CD4-positive, alpha-beta T cell treated with Interleukin-6 for 4 hours (primary cell): ENCODE measurements at regions not wholly inside any gene's neighbourhood (a gene's known extent, or its start where the extent isn't known, plus 50 kb on each side); places are given as distances from the start of the nearest gene placed in this dataset.
"Not testable (repeated sequence)": the region's sequence is repeated elsewhere in the genome, so short reads cannot be mapped to it uniquely, and the experiment has no call there.

Source experiments
- DNase-seq: peaks from one replicate; pipeline ENCODE4 v3.0.0-alpha.2; 2020; ENCODE audit warnings: mixed read lengths

DNA sequence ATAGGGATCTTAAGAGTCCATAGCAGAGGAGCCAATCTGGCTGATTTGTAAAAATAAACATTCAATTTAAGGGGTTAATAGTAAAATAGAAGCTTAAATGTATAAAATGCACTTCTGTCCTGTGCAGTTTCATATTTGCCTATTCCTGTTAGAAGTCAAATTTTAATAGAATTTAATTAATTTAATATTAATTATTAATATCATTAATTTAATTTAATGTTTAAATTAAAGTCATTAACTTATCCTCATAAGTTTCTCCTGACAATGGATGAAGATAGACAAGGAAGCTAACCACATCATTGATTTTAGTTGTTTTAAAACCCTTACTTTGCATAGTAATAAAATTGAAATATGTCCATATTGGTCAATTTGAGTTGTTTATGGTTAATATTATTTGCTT is 1096.2 kb upstream of the EPHA6 start:
- no peak for DNase-seq

- DNase-seq, result no peak
These were observed 1094.9 kb upstream of the EPHA6 start for GRCh38 chr3:95719481-95719880.

GRCh38 chr3:95721938-95722337 is 1092.5 kb upstream of the EPHA6 start:
- DNase-seq, result no peak

DNA sequence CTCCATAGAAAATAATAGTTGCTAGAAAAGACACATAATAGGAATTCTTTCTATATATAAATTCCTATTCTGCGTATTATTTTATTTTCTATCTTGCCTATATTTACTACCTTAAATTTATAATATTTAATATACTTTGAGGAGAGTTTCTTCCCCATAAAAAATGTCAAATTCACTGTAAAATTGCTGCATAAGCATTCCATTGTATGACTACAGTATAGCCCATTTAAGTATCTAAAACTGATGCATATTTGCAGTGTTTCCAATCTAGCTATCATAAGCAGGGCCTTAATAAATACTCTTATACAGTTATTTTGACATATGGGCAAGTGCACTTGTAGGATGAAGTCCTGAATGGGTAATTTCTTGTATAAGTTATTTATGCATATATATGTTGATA is 1088.6 kb upstream of the EPHA6 start:
- DNase-seq, result no peak

DNA sequence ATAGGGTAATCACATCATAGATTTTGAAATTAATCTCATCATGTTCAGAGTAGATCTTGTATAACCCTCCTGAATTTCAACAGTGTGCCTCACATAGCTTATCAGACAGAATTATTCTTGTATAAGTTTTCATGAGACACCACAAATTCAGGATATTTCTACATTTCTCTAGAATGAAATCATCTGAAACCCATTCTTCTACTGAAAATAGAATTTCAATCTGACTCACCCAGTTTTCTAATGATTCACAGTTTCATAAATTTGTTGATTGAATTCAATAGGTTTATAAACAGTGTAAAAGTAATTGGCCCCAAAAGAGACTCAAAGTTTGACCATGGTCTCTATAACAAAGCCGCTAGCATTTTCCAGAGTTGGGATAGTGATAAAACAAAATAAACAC is 1082.6 kb upstream of the EPHA6 start:
- no peak for DNase-seq

DNA sequence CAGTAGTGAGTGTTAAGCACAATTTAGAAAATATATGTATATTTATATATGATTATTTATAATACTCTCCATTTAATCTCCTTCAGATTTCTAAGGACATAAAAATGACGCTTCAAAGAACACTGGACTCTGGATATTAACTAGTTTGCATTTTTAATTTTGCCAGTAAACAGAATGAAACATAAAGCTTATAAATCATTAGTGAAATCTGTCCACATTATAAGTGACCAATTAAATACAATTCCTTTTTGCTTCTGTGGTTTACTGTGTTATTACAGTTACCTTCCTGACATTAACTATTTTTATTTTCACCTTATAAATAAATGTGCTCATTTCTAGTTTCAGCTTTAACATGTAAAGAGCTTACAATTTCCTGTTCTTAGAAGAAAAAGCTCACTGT is 1081.1 kb upstream of the EPHA6 start:
- DNase-seq, result no peak

DNA sequence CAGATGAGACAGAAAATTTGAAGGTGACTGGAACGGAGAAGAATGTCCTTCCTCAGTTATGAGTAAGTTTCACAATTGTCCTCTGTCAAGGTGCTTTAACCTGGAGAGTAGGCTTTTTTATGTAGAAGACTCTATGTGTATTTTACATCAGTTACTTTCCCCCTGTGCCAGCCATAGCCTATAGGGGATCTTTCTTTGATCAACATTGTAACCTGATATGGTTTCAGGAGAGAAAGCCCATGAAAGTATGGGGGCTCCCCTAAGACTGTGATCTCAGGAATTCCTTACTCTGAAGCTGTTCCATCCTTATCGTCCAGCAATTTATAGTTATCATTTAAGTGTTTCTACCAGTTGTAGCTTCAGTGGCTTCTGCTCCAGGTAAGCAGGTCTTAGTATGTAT is 1076.3 kb upstream of the EPHA6 start:
- no peak for DNase-seq

GRCh38 chr3:95744896-95745295 is 1069.5 kb upstream of the EPHA6 start:
- not testable (repeated sequence) for DNase-seq

GRCh38 chr3:95750097-95750496 is 1064.3 kb upstream of the EPHA6 start:
- no peak for DNase-seq

DNA sequence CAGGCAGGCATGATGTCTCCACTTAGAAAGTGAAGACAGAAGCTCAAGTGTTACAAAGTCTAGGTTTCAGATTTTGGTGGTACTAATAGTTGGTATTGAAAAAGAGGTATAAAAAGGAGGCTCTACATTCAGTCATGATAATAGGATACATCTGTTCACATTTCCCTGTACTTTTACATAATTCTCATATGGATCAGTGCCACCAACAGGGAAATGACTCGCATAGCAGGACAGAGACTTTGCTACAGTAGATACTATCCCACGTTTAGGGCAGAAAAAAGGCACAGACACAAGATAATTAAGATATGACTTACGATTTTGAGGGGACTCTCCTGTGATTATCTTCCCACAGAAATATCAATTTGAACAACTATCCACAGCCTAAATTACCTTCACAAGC is 1062.9 kb upstream of the EPHA6 start:
- DNase-seq, result no peak

DNA sequence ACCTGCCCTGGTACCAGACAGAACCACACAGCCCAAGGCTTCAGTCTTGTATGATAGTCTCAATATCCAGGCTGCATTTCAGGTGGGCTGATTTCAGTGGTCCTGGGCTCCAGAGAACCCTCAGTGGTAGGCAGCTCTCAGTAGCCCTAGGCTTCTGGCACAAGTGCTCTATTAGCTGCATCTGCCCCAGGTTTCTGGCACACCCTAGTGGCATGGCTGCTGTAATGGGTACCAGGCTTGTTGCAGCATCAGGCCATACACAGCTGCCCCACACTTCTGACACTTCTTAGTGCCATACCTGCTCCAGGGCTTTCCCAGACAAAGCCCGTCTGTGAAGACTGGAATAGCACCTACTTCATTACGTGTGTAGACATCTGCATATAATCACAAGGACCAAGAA is 1062.2 kb upstream of the EPHA6 start:
- no peak for DNase-seq

DNA sequence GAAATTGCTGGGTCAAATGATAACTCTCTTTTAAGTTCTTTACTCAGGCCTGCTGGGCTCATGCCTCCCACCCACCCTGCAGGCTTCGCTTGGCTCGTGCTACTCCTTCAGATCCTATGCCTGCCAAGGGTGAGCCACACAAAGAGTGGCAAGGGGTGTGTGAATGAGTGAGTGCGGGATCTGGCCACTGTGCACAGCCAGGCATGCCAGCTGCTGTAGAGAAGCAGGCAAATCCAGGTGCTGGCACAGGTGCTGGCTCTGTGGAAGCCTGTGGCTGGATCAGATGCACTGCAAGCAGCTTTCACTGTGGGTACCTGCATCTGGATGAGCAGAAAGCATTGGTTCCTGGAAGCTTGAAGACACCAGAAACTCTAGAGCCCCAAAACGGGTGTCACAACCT is 1055.7 kb upstream of the EPHA6 start:
- DNase-seq, result no peak

DNA sequence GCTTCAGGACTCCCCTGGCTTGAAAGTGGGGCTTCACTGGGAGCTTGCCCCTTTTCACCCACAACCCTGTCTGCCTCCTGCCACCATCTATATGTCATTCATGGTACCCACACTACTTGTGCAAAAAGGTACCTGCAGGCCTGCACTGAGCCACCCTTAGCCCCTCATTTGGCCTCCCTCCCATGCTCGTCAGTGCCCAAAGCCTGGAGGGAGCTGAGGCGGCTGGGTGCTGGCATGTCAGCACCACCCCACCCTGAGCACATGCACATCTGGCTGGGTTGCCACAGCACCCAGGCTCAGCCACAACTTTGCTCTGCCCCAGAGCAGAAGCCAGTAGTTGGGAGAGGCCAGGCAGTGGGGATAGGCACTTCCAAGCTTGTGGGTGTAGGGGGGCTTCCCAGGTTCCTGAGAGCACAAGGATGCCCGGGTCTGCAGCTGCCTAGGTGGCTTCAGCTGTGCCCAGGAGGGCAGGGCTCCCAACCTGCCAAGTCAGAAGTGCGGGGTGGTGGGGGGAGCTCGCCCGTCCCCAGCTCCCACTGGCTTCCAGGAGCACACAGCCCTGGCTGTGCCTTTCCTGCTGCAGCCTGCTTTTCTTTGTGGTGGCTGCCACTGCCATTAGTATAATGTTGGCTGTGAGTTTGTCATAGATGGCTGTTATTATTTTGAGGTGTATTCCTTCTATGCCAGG is 1054.6 kb upstream of the EPHA6 start:
- DNase-seq, result no peak

DNA sequence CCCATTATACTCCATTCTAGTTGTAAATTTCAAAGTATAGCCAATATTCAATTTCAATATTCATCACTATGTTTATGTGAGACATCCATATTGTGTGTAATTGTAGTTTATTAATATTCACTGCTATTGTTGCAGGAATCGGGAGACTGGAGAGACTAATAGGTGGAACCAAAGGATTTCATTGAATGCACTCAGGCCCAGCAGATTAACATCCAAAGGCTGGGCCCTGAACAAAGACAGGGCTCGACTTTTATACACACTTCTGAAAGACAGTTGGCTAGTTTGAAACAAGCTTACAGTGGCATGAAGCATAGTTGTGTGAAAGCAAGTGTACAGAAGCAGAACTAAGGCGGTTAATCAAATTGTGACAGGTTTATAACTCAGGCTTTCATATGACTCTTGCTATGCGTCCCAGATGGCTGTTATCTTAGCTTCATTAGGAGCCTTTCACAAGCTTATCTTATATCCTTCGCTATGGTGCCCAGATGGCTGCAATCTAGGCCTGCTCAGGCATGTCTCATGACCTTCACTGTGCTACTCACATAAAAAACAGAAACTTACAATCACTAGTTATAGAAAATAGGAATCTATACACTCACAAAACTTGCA is 1038.8 kb upstream of the EPHA6 start:
- DNase-seq, result no peak

DNA sequence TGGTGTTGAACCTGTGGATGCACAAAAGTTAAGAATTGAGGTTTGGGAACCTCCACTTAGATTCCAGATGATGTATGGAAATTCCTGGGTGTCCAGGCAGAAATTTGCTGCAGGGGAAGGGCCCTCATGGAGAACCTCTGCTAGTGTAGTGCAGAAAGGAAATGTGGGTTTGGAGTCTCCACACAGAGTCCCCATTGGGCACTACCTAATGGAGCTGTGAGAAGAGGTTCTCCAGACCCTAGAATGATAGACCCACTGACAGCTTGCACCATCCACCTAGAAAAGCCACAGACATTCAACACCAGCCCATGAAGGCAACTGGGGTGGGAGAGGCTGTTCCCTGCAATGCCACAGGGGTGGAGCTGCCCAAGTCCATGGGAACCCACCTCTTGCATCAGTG is 1032.8 kb upstream of the EPHA6 start:
- no peak for DNase-seq

DNA sequence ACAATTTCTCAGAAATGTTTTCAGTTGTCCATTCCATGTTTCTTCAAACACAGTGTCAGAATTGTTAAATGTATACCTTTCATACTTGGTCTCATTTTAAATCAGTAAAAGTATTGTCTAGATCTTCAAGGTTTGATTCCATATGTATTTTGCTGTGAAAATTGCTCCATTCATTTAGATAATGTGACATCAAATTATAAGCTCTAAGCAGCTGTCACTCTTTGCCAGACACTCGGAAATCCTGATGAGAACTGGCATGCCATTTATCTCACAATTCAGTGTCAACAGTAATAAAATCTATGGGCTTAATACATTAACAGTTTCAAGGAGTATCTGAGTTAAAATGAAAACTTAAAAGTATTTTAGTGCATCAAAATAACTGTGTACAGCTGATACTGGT is 1025.3 kb upstream of the EPHA6 start:
- DNase-seq, result no peak

GRCh38 chr3:95797081-95797480 is 1017.3 kb upstream of the EPHA6 start:
- DNase-seq, result no peak

GRCh38 chr3:95798628-95799027 is 1015.8 kb upstream of the EPHA6 start:
- no peak for DNase-seq

- DNase-seq, result no peak
These were observed 1003.9 kb upstream of the EPHA6 start for GRCh38 chr3:95810462-95810861.

DNA sequence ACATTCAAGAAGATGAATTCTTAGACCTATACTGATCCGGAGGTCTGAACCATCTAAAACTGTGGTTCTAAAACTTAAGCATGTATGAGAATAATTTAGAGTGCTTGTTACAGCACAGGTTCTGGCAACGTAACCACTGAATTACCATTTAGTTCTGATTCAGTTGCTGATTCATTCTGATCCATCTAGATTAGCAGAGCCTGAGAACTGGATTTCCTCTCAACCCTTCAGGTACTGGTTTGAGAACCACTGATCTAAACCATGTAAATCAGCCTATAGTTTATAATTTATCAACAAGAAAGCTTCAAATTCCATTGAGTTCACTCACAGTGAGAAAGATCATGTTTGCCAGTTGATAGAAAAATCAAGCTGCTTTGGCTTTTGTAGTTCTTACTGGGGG is 1001.1 kb upstream of the EPHA6 start:
- no peak for DNase-seq

DNA sequence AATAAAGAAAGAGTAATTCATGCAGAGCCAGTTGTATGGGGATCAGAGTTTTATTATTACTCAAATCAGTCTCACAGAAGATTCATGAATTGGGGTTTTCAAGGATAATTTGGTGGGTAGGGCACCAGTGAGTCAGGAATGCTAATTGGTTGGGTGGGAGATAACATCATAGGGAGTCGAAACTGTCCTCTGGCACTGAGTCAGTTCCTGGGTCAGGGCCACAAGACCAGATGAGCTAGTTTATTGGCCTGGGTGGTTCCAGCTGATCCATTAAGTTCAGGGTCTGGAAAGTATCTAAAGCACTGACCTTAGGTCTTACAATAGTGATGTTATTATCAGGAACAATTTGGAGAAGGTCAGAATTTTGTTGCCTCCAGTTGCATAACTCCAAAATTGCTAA is 998.6 kb upstream of the EPHA6 start:
- DNase-seq, result no peak

DNA sequence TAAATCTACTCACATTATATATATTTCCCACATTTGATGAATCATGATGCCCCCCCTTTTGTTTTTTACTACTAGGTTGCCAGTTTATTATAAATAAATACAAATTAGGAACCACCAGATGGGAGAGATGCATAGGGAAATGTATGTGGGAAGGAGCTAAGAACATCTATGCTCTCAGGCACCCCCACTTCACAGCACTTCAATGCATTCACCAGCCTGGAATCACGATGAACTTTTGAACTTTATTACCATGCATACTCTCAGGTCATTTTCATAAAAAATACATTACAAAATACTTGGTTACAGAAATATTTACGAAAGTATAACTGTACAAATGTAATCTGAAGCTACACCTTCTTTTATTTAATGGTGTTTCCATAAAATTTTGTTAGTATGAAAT is 988.0 kb upstream of the EPHA6 start:
- DNase-seq, result no peak

DNA sequence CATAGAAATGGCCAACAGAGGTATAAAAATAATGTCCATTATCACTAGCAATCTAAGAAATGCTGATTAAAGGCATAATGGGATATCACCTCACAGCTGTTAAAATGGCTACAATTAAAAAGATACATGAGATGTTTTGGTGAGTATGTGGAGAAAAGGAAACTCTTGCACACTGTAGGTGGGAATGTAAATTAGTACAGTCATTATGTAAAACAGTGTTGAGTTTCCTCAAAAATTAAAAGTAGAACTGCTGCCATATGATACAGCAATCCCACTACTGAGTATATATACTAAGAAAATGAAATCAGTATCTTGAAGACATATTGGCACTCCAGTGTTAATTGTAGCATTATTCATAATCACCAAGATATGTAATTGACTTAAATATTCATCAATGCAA is 982.2 kb upstream of the EPHA6 start:
- DNase-seq, result no peak

- not testable (repeated sequence) for DNase-seq
These were observed 953.8 kb upstream of the EPHA6 start for GRCh38 chr3:95860628-95861027.

- no peak for DNase-seq
These were observed 930.6 kb upstream of the EPHA6 start for GRCh38 chr3:95883801-95884200.
